PC-9 (cell line): ENCODE measurements at regions not wholly inside any gene's neighbourhood (a gene's known extent, or its start where the extent isn't known, plus 50 kb on each side); places are given as distances from the start of the nearest gene placed in this dataset.

Experiments
- BruUV-seq: library from RNA; stranded (reverse); fragments of 400-500 nt; replicated peaks from 2 replicates; lab custom pipeline; 2021; lab: Mats Ljungman, UMichigan
- CTCF ChIA-PET: fragments of 300-600 bp; sonication (Branson Sonifier 250); formaldehyde crosslinking; loops from one replicate; lab custom pipeline; 2022; ENCODE audit warnings: antibody characterized with exemption; lab: Charles Lee
- POLR2A ChIA-PET: fragments of 300-600 bp; sonication (Branson Sonifier 250); formaldehyde crosslinking; loops from one replicate; lab custom pipeline; 2022; ENCODE audit warnings: antibody characterized with exemption; ENCODE audit not compliant: unreplicated experiment; lab: Charles Lee
- DNase-seq, 2 experiments: peaks; one replicate each; pipeline versions ENCODE4 v3.0.0 to v3.0.0-alpha.2; 2015 to 2022; ENCODE audit warnings: mixed read lengths in 1 of 2
- H2AFZ ChIP-seq: fragments of 200-600 bp; sonication (generic); 2 replicates; pipeline ENCODE4 v1.8.1; 2017; ENCODE audit warnings: antibody characterized with exemption
- H3F3A ChIP-seq: fragments of 200-600 bp; sonication (generic); 2 replicates; pipeline ENCODE4 v1.8.1; 2017; ENCODE audit warnings: antibody characterized with exemption, mild to moderate bottlenecking, low read depth; ENCODE audit not compliant: insufficient read depth
- H3K27ac ChIP-seq: fragments of 200-600 bp; sonication (generic); 2 replicates; pipeline ENCODE4 v1.6.1; 2016; ENCODE audit warnings: mixed run types
- H3K27me3 ChIP-seq: fragments of 200-600 bp; sonication (generic); 2 replicates; pipeline ENCODE4 v1.6.1; 2016; ENCODE audit warnings: low read depth, mixed run types; ENCODE audit not compliant: insufficient read depth
- H3K36me3 ChIP-seq: fragments of 200-600 bp; sonication (generic); 2 replicates; pipeline ENCODE4 v1.6.1; 2016; ENCODE audit warnings: low read depth, mixed run types
- H3K4me1 ChIP-seq: fragments of 200-600 bp; sonication (generic); replicated peaks from 2 replicates; pipeline ENCODE4 v1.6.1; 2016; ENCODE audit warnings: mixed run types; ENCODE audit not compliant: insufficient read depth
- H3K4me2 ChIP-seq: fragments of 200-600 bp; sonication (generic); 2 replicates; pipeline ENCODE4 v1.6.1; 2017; ENCODE audit warnings: mixed run types
- H3K4me3 ChIP-seq: fragments of 200-600 bp; sonication (generic); 2 replicates; pipeline ENCODE4 v1.6.1; 2016; ENCODE audit warnings: mixed run types
- H3K79me2 ChIP-seq: fragments of 200-600 bp; sonication (generic); 2 replicates; pipeline ENCODE4 v1.6.1; 2017; ENCODE audit warnings: low read depth, mixed run types
- H3K9me2 ChIP-seq: fragments of 200-600 bp; sonication (generic); 2 replicates; pipeline ENCODE4 v1.8.1; 2017; ENCODE audit warnings: mild to moderate bottlenecking; ENCODE audit not compliant: insufficient read depth
- H3K9me3 ChIP-seq: fragments of 200-600 bp; sonication (generic); 2 replicates; pipeline ENCODE4 v1.8.1; 2016; ENCODE audit warnings: low read depth; ENCODE audit not compliant: insufficient read depth
- H4K20me1 ChIP-seq: fragments of 200-600 bp; sonication (generic); 2 replicates; pipeline ENCODE4 v1.8.1; 2017; ENCODE audit not compliant: insufficient read depth
- EZH2 ChIP-seq: fragments of 200-600 bp; sonication (generic); IDR thresholded peaks from 2 replicates; pipeline ENCODE4 v1.8.0; 2017; ENCODE audit warnings: antibody characterized with exemption, low read depth
- intact Hi-C: fragments of 100-400 bp; cut with micrococcal nuclease; formaldehyde crosslinking; loops from one replicate; pipeline ENCODE4 v1.10.0; 2022; ENCODE audit not compliant: unreplicated experiment
- TF ChIP-seq, protein P1 (sequence below): fragments of 200-600 bp; sonication (generic); conservative IDR thresholded peaks from 2 replicates; pipeline ENCODE4 v1.6.1; 2017; ENCODE audit warnings: mixed run types, antibody characterized with exemption, mild to moderate bottlenecking, moderate library complexity

DNA sequence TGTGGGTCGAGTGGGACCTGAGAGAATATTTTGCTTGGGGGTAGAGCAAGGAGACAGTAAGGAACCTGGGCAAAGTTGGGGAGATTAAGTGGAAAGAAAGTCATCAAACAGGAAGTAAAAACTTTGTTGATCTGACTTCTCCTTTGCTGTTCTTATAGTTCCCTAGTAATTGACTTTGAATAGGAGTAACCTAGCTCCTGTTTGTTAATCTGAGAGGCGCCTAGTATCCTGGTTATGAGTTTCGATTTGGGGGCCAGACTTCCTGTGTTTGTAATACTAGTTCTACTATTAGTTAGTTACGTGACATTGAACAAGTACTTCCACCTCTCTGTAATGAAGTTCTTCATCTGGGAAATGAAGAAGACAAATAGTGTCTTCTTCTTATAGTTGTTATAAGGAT, 99.1 kb downstream of the ZNF365 start:
- no TSS peak for BruUV-seq
- H3K9me3 ChIP-seq, result no peaks in the 10 kb centered on the region
- no peaks in the 10 kb centered on the region for H4K20me1 ChIP-seq
- no peak overlapping the region for H3K4me2 ChIP-seq
- H3K79me2 ChIP-seq, result no peaks in the 10 kb centered on the region
- no peak overlapping the region for H3K4me3 ChIP-seq
- DNase-seq, result no peak
- H3K4me1 ChIP-seq, result no peaks in the 10 kb centered on the region
- no peak overlapping the region for H3K27ac ChIP-seq
- no peaks in the 10 kb centered on the region for H3K9me2 ChIP-seq
- intact Hi-C loops, result no loop called here
- ChIA-PET CTCF (no interaction called here), POLR2A (no interaction called here)
- no peak for TF ChIP-seq EZH2
- TF ChIP-seq, protein P1, sequence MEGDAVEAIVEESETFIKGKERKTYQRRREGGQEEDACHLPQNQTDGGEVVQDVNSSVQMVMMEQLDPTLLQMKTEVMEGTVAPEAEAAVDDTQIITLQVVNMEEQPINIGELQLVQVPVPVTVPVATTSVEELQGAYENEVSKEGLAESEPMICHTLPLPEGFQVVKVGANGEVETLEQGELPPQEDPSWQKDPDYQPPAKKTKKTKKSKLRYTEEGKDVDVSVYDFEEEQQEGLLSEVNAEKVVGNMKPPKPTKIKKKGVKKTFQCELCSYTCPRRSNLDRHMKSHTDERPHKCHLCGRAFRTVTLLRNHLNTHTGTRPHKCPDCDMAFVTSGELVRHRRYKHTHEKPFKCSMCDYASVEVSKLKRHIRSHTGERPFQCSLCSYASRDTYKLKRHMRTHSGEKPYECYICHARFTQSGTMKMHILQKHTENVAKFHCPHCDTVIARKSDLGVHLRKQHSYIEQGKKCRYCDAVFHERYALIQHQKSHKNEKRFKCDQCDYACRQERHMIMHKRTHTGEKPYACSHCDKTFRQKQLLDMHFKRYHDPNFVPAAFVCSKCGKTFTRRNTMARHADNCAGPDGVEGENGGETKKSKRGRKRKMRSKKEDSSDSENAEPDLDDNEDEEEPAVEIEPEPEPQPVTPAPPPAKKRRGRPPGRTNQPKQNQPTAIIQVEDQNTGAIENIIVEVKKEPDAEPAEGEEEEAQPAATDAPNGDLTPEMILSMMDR, result no peak
- H2AFZ ChIP-seq, result no peak overlapping the region
- no peaks in the 10 kb centered on the region for H3K27me3 ChIP-seq
- H3K36me3 ChIP-seq, result no peaks in the 10 kb centered on the region
- H3F3A ChIP-seq, result no peaks in the 10 kb centered on the region

DNA sequence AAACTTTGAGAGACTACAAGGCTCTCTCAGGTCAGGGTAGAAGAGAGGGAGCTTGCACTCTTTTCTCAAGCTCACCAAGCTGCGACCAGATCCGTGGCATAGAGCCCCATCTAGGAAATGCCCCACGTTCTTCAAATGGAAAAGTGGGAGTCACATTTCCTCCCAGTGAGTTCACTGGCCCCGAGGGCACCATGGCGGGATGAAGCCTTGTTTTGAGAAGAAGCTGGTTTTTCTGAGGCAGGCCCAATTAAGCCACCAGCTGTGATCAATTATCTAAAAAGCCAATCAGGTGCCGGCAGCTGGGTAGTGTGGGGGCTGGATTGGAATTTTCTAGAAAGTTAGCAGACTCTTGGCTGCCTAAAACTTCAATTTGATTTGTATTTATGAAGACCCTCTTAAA, 101.4 kb downstream of the ZNF365 start:
- intact Hi-C loops, result no loop called here
- Histone ChIP-seq H3K4me1 (no peaks in the 10 kb centered on the region), H4K20me1 (no peaks in the 10 kb centered on the region), H3K27me3 (no peaks in the 10 kb centered on the region), H3F3A (no peaks in the 10 kb centered on the region), H3K79me2 (no peaks in the 10 kb centered on the region), H3K9me3 (no peaks in the 10 kb centered on the region), H3K27ac (no peak overlapping the region), H3K36me3 (no peaks in the 10 kb centered on the region), H3K4me3 (no peak overlapping the region), H2AFZ (no peak overlapping the region), H3K9me2 (no peaks in the 10 kb centered on the region), H3K4me2 (no peak overlapping the region)
- BruUV-seq, result no TSS peak
- ChIA-PET CTCF (no interaction called here), POLR2A (no interaction called here)
- TF ChIP-seq, protein P1, result no peak
- TF ChIP-seq EZH2, result no peak
- no peak for DNase-seq

DNA sequence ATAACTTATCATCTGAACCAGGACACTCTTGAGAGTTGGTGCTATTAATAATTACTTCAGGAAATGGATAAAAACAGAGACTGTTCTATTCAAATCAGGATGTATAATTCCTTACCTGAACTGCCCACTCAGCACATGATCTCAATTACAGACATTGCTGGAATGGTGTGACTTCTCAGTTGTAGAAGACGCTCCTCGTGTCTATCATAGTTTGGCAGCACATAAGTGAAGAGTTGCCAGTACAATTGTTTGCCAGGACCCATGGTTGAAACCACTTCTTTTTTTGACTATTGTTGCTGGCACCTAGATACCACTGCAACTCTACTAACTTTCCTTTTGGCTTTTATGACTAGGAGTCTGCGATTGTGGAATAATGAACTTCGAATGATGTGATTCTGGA, 105.4 kb downstream of the ZNF365 start:
- no peaks in the 10 kb centered on the region for H4K20me1 ChIP-seq
- H3K4me1 ChIP-seq, result no peaks in the 10 kb centered on the region
- no peak overlapping the region for H3K27ac ChIP-seq
- ChIA-PET POLR2A (no interaction called here), CTCF (no interaction called here)
- 0 out of 2 replicates have a peak, but pooled peaks cover 2% of the 10 kb centered on the region for H3K9me3 ChIP-seq
- intact Hi-C loops, result no loop called here
- H3K4me2 ChIP-seq, result no peak overlapping the region
- H3K9me2 ChIP-seq, result no peaks in the 10 kb centered on the region
- BruUV-seq, result no TSS peak
- H3F3A ChIP-seq, result no peaks in the 10 kb centered on the region
- no peak overlapping the region for H2AFZ ChIP-seq
- no peaks in the 10 kb centered on the region for H3K79me2 ChIP-seq
- H3K36me3 ChIP-seq, result no peaks in the 10 kb centered on the region
- H3K27me3 ChIP-seq, result no peaks in the 10 kb centered on the region
- no peak for DNase-seq
- no peak overlapping the region for H3K4me3 ChIP-seq
- TF ChIP-seq EZH2, result no peak
- TF ChIP-seq, protein P1, result no peak
